IPS-NIHi7 (cell line): ENCODE measurements at regions not wholly inside any gene's neighbourhood (a gene's known extent, or its start where the extent isn't known, plus 50 kb on each side); places are given as distances from the start of the nearest gene placed in this dataset.

Experiments
- DNase-seq: peaks from one replicate; pipeline ENCODE4 v3.0.0; 2012; ENCODE audit warnings: mixed read lengths; ENCODE audit errors: extremely low spot score

GRCh38 chr4:81632581-81633299 lies 161.0 kb upstream of the RASGEF1B start:
- DNase-seq, result no peak

GRCh38 chr4:81631958-81632441 lies 160.3 kb upstream of the RASGEF1B start:
- no peak for DNase-seq

- no peak for DNase-seq
Observed at GRCh38 chr4:81629366-81629765, 157.7 kb upstream of the RASGEF1B start.

- no peak for DNase-seq
Observed at GRCh38 chr4:81628489-81628888, 156.8 kb upstream of the RASGEF1B start.

GRCh38 chr4:81627590-81627989 lies 155.9 kb upstream of the RASGEF1B start:
- no peak for DNase-seq

GRCh38 chr4:81626851-81627250 lies 155.1 kb upstream of the RASGEF1B start:
- DNase-seq, result no peak

- no peak for DNase-seq
Observed at GRCh38 chr4:81625422-81626417, 154.0 kb upstream of the RASGEF1B start.

GRCh38 chr4:81623434-81623833 lies 151.7 kb upstream of the RASGEF1B start:
- no peak for DNase-seq

GRCh38 chr4:81622474-81623184 lies 150.9 kb upstream of the RASGEF1B start:
- no peak for DNase-seq

- DNase-seq, result no peak
Observed at GRCh38 chr4:81622028-81622427, 150.3 kb upstream of the RASGEF1B start.

- no peak for DNase-seq
Observed at GRCh38 chr4:81621490-81621889, 149.8 kb upstream of the RASGEF1B start.

- no peak for DNase-seq
Observed at GRCh38 chr4:81620442-81620841, 148.7 kb upstream of the RASGEF1B start.

GRCh38 chr4:81617545-81617944 lies 145.8 kb upstream of the RASGEF1B start:
- no peak for DNase-seq

GRCh38 chr4:81611221-81611620 lies 139.5 kb upstream of the RASGEF1B start:
- no peak for DNase-seq

- DNase-seq, result no peak
Observed at GRCh38 chr4:81609844-81610243, 138.1 kb upstream of the RASGEF1B start.

GRCh38 chr4:81607950-81608349 lies 136.2 kb upstream of the RASGEF1B start:
- DNase-seq, result no peak

- peak; percentile 35 for DNase-seq
Observed at GRCh38 chr4:81606801-81607501, 135.2 kb upstream of the RASGEF1B start.

GRCh38 chr4:81606166-81606565 lies 134.5 kb upstream of the RASGEF1B start:
- DNase-seq, result no peak

- no peak for DNase-seq
Observed at GRCh38 chr4:81605271-81605670, 133.6 kb upstream of the RASGEF1B start.

- no peak for DNase-seq
Observed at GRCh38 chr4:81604683-81605218, 133.0 kb upstream of the RASGEF1B start.

- DNase-seq, result no peak
Observed at GRCh38 chr4:81602854-81603253, 131.1 kb upstream of the RASGEF1B start.
